ENCODE measurements at regions not wholly inside any gene's neighbourhood (a gene's known extent, or its start where the extent isn't known, plus 50 kb on each side); places are given as distances from the start of the nearest gene placed in this dataset.

DNA sequence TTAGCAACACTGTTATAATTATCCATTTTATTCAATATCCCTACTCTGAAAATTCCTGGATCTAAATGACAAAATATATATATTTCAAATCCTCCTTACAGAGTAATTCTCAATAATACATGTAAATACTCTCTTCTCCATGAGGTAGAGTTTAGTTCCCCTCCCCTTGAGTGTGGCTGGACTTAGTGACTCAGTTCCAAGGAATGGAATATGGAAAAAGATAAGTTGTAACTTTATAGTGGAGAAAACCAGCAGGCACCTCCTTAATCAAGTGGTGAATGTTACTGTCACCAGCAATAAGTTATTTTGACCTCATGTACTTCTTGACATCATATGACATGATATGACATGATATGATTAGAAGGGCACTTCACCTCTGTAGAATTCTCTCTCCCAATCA, 302.0 kb downstream of the RAB28 start:
- Histone ChIP-seq H3K36me3 (replicated peaks in 1 of 2; ENCODE audit: control insufficient read depth in 1 of 2, insufficient read depth in 2 of 2, low read length in 2 of 2) (no peaks in the 10 kb centered on the region), H3K4me2 (replicated peaks; ENCODE audit: extremely low read depth, low read length, poor library complexity, severe bottlenecking) (no peak overlapping the region), H4K20me1 (ENCODE audit: insufficient read depth, low read length) (no peaks in the 10 kb centered on the region), H3K79me2 (ENCODE audit: insufficient read depth, low read length) (no peaks in the 10 kb centered on the region), H3K4me3 (replicated peaks in 1 of 3; ENCODE audit: low read depth in 2 of 3, low read length in 3 of 3) (no peak overlapping the region), H3K27me3 (ENCODE audit: control insufficient read depth in 2 of 2, insufficient read depth in 2 of 2, low read length in 2 of 2) (no peaks in the 10 kb centered on the region), H3K27ac (ENCODE audit: low read depth in 1 of 2, low read length in 2 of 2) (no peak overlapping the region), H3K4me1 (ENCODE audit: control insufficient read depth in 1 of 2, insufficient read depth in 2 of 2, low read length in 2 of 2) (no peaks in the 10 kb centered on the region), H3K9me3 (replicated peaks in 1 of 2; ENCODE audit: control insufficient read depth in 1 of 2, insufficient read depth in 1 of 2, low read length in 2 of 2) (peaks cover 0 to 13% of the 10 kb centered on the region in 2 donors), H3K9ac (ENCODE audit: insufficient read depth, low read length, poor library complexity, severe bottlenecking) (no peak overlapping the region), H2AFZ (ENCODE audit: insufficient read depth, low read depth, low read length, poor library complexity, severe bottlenecking) (no peak overlapping the region)
- Mint-ChIP-seq H3K27ac (no peak overlapping the region), H3K4me1 (no peaks in the 10 kb centered on the region), H3K36me3 (no peaks in the 10 kb centered on the region), H3K9me3 (peaks cover 2 to 23% (median 3%) of the 10 kb centered on the region in 7 donors), H3K4me3 (no peak overlapping the region), H3K27me3 (ENCODE audit: low read depth in 3 of 3) (no peaks in the 10 kb centered on the region)
- intact Hi-C loops (cut with micrococcal nuclease) = no loop called here
- no peak for DNase-seq
- TF ChIP-seq, protein P1, sequence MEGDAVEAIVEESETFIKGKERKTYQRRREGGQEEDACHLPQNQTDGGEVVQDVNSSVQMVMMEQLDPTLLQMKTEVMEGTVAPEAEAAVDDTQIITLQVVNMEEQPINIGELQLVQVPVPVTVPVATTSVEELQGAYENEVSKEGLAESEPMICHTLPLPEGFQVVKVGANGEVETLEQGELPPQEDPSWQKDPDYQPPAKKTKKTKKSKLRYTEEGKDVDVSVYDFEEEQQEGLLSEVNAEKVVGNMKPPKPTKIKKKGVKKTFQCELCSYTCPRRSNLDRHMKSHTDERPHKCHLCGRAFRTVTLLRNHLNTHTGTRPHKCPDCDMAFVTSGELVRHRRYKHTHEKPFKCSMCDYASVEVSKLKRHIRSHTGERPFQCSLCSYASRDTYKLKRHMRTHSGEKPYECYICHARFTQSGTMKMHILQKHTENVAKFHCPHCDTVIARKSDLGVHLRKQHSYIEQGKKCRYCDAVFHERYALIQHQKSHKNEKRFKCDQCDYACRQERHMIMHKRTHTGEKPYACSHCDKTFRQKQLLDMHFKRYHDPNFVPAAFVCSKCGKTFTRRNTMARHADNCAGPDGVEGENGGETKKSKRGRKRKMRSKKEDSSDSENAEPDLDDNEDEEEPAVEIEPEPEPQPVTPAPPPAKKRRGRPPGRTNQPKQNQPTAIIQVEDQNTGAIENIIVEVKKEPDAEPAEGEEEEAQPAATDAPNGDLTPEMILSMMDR (IDR thresholded peaks at IDR 0.05) = no peak

GRCh38 chr4:13181681-13182080, 302.5 kb downstream of the RAB28 start:
- H3K4me1 ChIP-seq (ENCODE audit: control insufficient read depth in 1 of 2, insufficient read depth in 2 of 2, low read length in 2 of 2) = no peaks in the 10 kb centered on the region
- Mint-ChIP-seq H3K4me3 (no peak overlapping the region), H3K27ac (no peak overlapping the region), H3K27me3 (ENCODE audit: low read depth in 3 of 3) (no peaks in the 10 kb centered on the region), H3K36me3 (no peaks in the 10 kb centered on the region), H3K4me1 (no peaks in the 10 kb centered on the region), H3K9me3 (peaks cover under 1 to 21% (median 4%) of the 10 kb centered on the region in 7 donors)
- H3K4me2 ChIP-seq (replicated peaks; ENCODE audit: extremely low read depth, low read length, poor library complexity, severe bottlenecking) = no peak overlapping the region
- H2AFZ ChIP-seq (ENCODE audit: insufficient read depth, low read depth, low read length, poor library complexity, severe bottlenecking) = no peak overlapping the region
- intact Hi-C loops (cut with micrococcal nuclease) = no loop called here
- no peaks in the 10 kb centered on the region for H3K79me2 ChIP-seq (ENCODE audit: insufficient read depth, low read length)
- no peaks in the 10 kb centered on the region for H3K27me3 ChIP-seq (ENCODE audit: control insufficient read depth in 2 of 2, insufficient read depth in 2 of 2, low read length in 2 of 2)
- TF ChIP-seq, protein P1 (IDR thresholded peaks at IDR 0.05) = no peak
- H4K20me1 ChIP-seq (ENCODE audit: insufficient read depth, low read length) = no peaks in the 10 kb centered on the region
- H3K4me3 ChIP-seq (replicated peaks in 1 of 3; ENCODE audit: low read depth in 2 of 3, low read length in 3 of 3) = no peak overlapping the region
- peaks cover 0 to 16% of the 10 kb centered on the region in 2 donors for H3K9me3 ChIP-seq (replicated peaks in 1 of 2; ENCODE audit: control insufficient read depth in 1 of 2, insufficient read depth in 1 of 2, low read length in 2 of 2)
- H3K27ac ChIP-seq (ENCODE audit: low read depth in 1 of 2, low read length in 2 of 2) = no peak overlapping the region
- no peak overlapping the region for H3K9ac ChIP-seq (ENCODE audit: insufficient read depth, low read length, poor library complexity, severe bottlenecking)
- WGBS (ENCODE audit: insufficient coverage) = no CpG with 5 or more reads among the region's 4 CpGs
- H3K36me3 ChIP-seq (replicated peaks in 1 of 2; ENCODE audit: control insufficient read depth in 1 of 2, insufficient read depth in 2 of 2, low read length in 2 of 2) = no peaks in the 10 kb centered on the region
- DNase-seq = no peak
